Fibroblast of lung (primary cell): ENCODE measurements at regions not wholly inside any gene's neighbourhood (a gene's known extent, or its start where the extent isn't known, plus 50 kb on each side); places are given as distances from the start of the nearest gene placed in this dataset.

Source experiments
- DNase-seq, 2 donors: peaks; one replicate each; pipeline versions ENCODE4 v3.0.0 to v3.0.0-alpha.2; 2010; ENCODE audit warnings: low read depth in 2 of 2
- H2AFZ ChIP-seq: 2 replicates; pipeline ENCODE4 v1.5.1; 2012; ENCODE audit warnings: low read length, control low read depth, inconsistent platforms
- H3K27ac ChIP-seq: 2 replicates; pipeline ENCODE4 v1.5.1; 2011; ENCODE audit warnings: low read length, control low read depth; ENCODE audit not compliant: insufficient read depth
- H3K27me3 ChIP-seq: 2 replicates; pipeline ENCODE4 v1.5.1; 2011; ENCODE audit warnings: mild to moderate bottlenecking, low read length; ENCODE audit not compliant: control insufficient read depth, insufficient read depth
- H3K36me3 ChIP-seq: 2 replicates; pipeline ENCODE4 v1.5.1; 2011; ENCODE audit warnings: low read length; ENCODE audit not compliant: control insufficient read depth, insufficient read depth
- H3K4me1 ChIP-seq: 2 replicates; pipeline ENCODE4 v1.5.1; 2011; ENCODE audit warnings: low read length; ENCODE audit not compliant: control insufficient read depth, insufficient read depth; ENCODE audit errors: extremely low read depth
- H3K4me2 ChIP-seq: 2 replicates; pipeline ENCODE4 v1.5.1; 2011; ENCODE audit warnings: low read length, control low read depth; ENCODE audit not compliant: insufficient read depth; ENCODE audit errors: extremely low read depth
- H3K4me3 ChIP-seq, 4 experiments: fragments of 200-600 bp in 1 of 4; sonication (generic) in 1 of 4; replicated peaks in 1 of 4; 2 replicates each; pipeline ENCODE4 v1.5.1; 2011 to 2016; ENCODE audit warnings: low read length in 4 of 4, low read depth in 3 of 4, mild to moderate bottlenecking in 3 of 4, control low read depth in 2 of 4, inconsistent platforms in 1 of 4, mixed read lengths in 1 of 4; ENCODE audit not compliant: insufficient read depth in 1 of 4; ENCODE audit errors: control extremely low read depth in 1 of 4
- H3K79me2 ChIP-seq: 2 replicates; pipeline ENCODE4 v1.5.1; 2012; ENCODE audit warnings: mild to moderate bottlenecking, low read length, inconsistent platforms; ENCODE audit not compliant: control insufficient read depth, insufficient read depth
- H3K9ac ChIP-seq: 2 replicates; pipeline ENCODE4 v1.5.1; 2011; ENCODE audit warnings: mild to moderate bottlenecking, low read length, control low read depth; ENCODE audit not compliant: insufficient read depth
- H3K9me3 ChIP-seq: 2 replicates; pipeline ENCODE4 v1.5.1; 2012; ENCODE audit warnings: low read depth, low read length; ENCODE audit not compliant: control insufficient read depth, insufficient read depth
- H4K20me1 ChIP-seq: 2 replicates; pipeline ENCODE4 v1.5.1; 2011; ENCODE audit warnings: low read length; ENCODE audit not compliant: control insufficient read depth, insufficient read depth; ENCODE audit errors: extremely low read depth
- EZH2 ChIP-seq: IDR thresholded peaks from 2 replicates; pipeline ENCODE4 v1.5.1; 2012; ENCODE audit warnings: low read length, control low read depth, mild to moderate bottlenecking; ENCODE audit errors: missing control alignments
- TF ChIP-seq, protein P1 (sequence below), 2 donors: IDR thresholded peaks in 1 of 2; conservative IDR thresholded peaks in 1 of 2; 1 replicate in 1 of 2; 2 replicates in 1 of 2; pipeline ENCODE4 v1.5.1; 2011 to 2012; ENCODE audit warnings: low read length in 2 of 2, control low read depth in 1 of 2, inconsistent platforms in 1 of 2, low read depth in 1 of 2, mild to moderate bottlenecking in 1 of 2

- Histone ChIP-seq H3K27me3 (no peaks in the 10 kb centered on the region), H3K4me1 (no peaks in the 10 kb centered on the region), H3K9me3 (no peaks in the 10 kb centered on the region)
Measured at GRCh38 chr1:208564466-208564865, 320.3 kb upstream of the PLXNA2 start.

GRCh38 chr1:208565756-208566440 lies 321.7 kb upstream of the PLXNA2 start:
- peak in 1 of 2 donors; percentile 6 for DNase-seq
- no peak overlapping the region for H3K4me2 ChIP-seq
- no peaks in the 10 kb centered on the region for H3K9me3 ChIP-seq
- H2AFZ ChIP-seq = no peak overlapping the region
- H3K79me2 ChIP-seq = no peaks in the 10 kb centered on the region
- no peaks in the 10 kb centered on the region for H3K36me3 ChIP-seq
- no peaks in the 10 kb centered on the region for H3K27me3 ChIP-seq
- no peak overlapping the region for H3K27ac ChIP-seq
- H3K4me3 ChIP-seq = no peak overlapping the region
- TF ChIP-seq EZH2 = no peak
- TF ChIP-seq, protein P1, sequence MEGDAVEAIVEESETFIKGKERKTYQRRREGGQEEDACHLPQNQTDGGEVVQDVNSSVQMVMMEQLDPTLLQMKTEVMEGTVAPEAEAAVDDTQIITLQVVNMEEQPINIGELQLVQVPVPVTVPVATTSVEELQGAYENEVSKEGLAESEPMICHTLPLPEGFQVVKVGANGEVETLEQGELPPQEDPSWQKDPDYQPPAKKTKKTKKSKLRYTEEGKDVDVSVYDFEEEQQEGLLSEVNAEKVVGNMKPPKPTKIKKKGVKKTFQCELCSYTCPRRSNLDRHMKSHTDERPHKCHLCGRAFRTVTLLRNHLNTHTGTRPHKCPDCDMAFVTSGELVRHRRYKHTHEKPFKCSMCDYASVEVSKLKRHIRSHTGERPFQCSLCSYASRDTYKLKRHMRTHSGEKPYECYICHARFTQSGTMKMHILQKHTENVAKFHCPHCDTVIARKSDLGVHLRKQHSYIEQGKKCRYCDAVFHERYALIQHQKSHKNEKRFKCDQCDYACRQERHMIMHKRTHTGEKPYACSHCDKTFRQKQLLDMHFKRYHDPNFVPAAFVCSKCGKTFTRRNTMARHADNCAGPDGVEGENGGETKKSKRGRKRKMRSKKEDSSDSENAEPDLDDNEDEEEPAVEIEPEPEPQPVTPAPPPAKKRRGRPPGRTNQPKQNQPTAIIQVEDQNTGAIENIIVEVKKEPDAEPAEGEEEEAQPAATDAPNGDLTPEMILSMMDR (conservative IDR thresholded peaks at IDR 0.05 in 1 of 2, IDR thresholded peaks at IDR 0.05 in 1 of 2; ENCODE audit: low read depth in 1 of 2, low read length in 2 of 2) = no peak
- H4K20me1 ChIP-seq = no peaks in the 10 kb centered on the region
- H3K4me1 ChIP-seq = no peaks in the 10 kb centered on the region
- H3K9ac ChIP-seq = no peak overlapping the region

More at GRCh38 chr1:208564466-208564865, 320.3 kb upstream of the PLXNA2 start:
- Histone ChIP-seq H3K9ac (no peak overlapping the region), H3K4me2 (no peak overlapping the region), H2AFZ (no peak overlapping the region), H3K79me2 (no peaks in the 10 kb centered on the region), H3K36me3 (no peaks in the 10 kb centered on the region), H3K4me3 (no peak overlapping the region), H4K20me1 (no peaks in the 10 kb centered on the region), H3K27ac (no peak overlapping the region)
- no peak for TF ChIP-seq EZH2
- TF ChIP-seq, protein P1 (conservative IDR thresholded peaks at IDR 0.05 in 1 of 2, IDR thresholded peaks at IDR 0.05 in 1 of 2; ENCODE audit: low read depth in 1 of 2, low read length in 2 of 2) = no peak
- no peak for DNase-seq

- Histone ChIP-seq H3K4me3 (no peak overlapping the region), H3K4me1 (no peaks in the 10 kb centered on the region)
Measured at GRCh38 chr1:208569181-208569580, 325.0 kb upstream of the PLXNA2 start.

More at GRCh38 chr1:208569181-208569580, 325.0 kb upstream of the PLXNA2 start:
- Histone ChIP-seq H3K27me3 (no peaks in the 10 kb centered on the region), H4K20me1 (no peaks in the 10 kb centered on the region), H3K27ac (no peak overlapping the region), H3K79me2 (no peaks in the 10 kb centered on the region), H2AFZ (no peak overlapping the region), H3K4me2 (no peak overlapping the region), H3K36me3 (no peaks in the 10 kb centered on the region), H3K9me3 (no peaks in the 10 kb centered on the region), H3K9ac (no peak overlapping the region)
- no peak for DNase-seq
- TF ChIP-seq, protein P1 (conservative IDR thresholded peaks at IDR 0.05 in 1 of 2, IDR thresholded peaks at IDR 0.05 in 1 of 2; ENCODE audit: low read depth in 1 of 2, low read length in 2 of 2) = no peak
- no peak for TF ChIP-seq EZH2
